ENCODE measurements at regions not wholly inside any gene's neighbourhood (a gene's known extent, or its start where the extent isn't known, plus 50 kb on each side); places are given as distances from the start of the nearest gene placed in this dataset.

GRCh38 chr20:24813080-24813479 is 136.0 kb upstream of the CST7 start:
- no peak overlapping the region for H3K4me3 ChIP-seq (ENCODE audit: low read length)
- no peak for TF ChIP-seq ZNF274 (IDR thresholded peaks at IDR 0.05; ENCODE audit: low read depth, low read length)

DNA sequence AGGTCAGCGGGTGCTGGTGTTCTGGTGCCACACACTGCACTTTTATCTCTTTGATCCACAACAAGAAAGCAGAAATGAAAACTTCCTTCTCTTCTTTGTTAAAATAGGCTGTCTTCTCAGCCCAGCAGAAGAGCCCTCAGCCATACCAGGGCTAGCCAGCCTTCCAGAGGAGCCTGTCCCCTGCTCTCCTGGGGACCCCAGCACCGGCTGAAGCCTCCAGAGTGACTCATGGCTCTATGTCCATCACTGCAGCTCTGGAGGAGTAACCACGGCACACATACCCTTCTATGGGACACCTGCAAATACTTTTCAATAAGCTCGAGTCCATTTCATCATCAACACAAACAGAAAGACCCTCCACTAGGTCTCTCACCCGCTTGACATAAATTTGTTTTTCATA is 135.6 kb upstream of the CST7 start:
- no peak overlapping the region for H3K4me3 ChIP-seq (ENCODE audit: low read length)
- no peak for TF ChIP-seq ZNF274 (IDR thresholded peaks at IDR 0.05; ENCODE audit: low read depth, low read length)

- no peak for TF ChIP-seq ZNF274 (IDR thresholded peaks at IDR 0.05; ENCODE audit: low read depth, low read length)
- H3K4me3 ChIP-seq (ENCODE audit: low read length): no peak overlapping the region
These were observed 135.1 kb upstream of the CST7 start for GRCh38 chr20:24813936-24814335.

DNA sequence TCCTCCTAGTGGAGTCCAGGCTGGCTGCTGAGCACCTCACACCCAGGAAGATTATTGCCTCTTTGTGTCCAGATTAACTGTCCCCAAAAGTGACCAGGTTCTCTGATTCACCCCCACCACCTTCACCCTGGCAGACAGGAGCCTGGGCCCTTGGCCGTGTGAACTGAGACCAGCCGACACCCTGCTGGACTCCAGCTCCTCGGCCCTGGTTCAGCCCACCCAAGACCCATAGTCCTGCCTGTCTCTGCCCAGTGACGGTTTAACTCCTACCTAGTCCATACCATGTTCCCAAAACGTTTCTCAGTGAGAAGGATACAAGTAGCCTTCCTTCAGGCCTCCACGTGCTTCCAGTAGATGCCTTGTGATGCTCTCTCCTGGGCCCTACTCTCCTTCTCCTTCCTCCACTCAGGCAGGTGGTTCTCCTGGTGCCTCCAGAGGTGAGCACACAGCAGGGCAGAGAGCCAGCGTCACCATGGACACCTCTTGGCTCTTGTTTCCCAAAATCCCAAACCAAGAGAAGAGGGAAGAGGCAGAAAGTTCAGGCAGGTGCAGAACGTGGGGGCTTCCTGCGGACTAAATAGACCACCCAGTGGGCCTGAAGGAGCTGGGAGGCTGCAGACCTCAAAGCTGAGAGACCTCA is 134.4 kb upstream of the CST7 start:
- no peak for TF ChIP-seq ZNF274 (IDR thresholded peaks at IDR 0.05; ENCODE audit: low read depth, low read length)
- H3K4me3 ChIP-seq (ENCODE audit: low read length): no peak overlapping the region

- TF ChIP-seq ZNF274 (IDR thresholded peaks at IDR 0.05; ENCODE audit: low read depth, low read length): no peak
- H3K4me3 ChIP-seq (ENCODE audit: low read length): no peak overlapping the region
These were observed 133.8 kb upstream of the CST7 start for GRCh38 chr20:24815196-24815815.

DNA sequence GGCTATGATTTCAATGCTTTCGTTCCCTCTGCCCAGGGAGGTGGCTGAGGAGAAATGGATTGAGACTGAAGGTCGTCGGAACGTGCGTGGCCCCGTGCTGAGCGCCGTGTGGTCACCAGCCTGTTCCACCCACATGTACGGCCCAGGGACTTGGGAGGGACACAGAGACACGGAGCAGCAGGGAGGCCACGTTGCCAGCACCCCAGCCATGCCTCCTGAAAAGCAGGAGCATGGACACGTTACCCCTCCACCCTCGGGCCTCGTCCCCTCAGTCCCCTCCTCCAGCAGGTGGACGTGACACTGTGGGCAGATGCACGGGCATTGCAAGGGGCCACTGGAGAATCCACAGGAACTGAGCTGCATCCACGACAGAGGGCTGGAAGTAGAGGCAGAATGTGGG is 133.1 kb upstream of the CST7 start:
- no peak for TF ChIP-seq ZNF274 (IDR thresholded peaks at IDR 0.05; ENCODE audit: low read depth, low read length)
- H3K4me3 ChIP-seq (ENCODE audit: low read length): no peak overlapping the region

DNA sequence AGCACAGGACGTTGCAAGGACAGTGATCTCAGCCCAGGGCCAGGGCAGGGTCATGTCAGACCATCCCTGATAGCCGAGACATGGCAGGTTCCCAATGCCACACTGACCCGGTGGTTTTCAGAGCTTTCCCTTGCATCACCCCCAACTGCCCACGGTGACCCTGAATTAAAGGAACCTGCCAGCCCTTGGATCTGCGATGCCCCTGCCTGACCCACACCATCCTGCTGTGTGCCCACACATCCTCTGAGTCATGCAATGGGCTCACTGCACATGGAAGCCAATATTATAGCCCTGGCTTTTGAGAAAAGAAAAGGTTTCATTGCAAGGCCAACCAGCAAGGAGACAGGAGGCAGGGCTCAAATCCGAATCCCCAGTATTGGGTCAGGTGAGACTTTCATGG is 132.6 kb upstream of the CST7 start:
- no peak overlapping the region for H3K4me3 ChIP-seq (ENCODE audit: low read length)
- no peak for TF ChIP-seq ZNF274 (IDR thresholded peaks at IDR 0.05; ENCODE audit: low read depth, low read length)

- TF ChIP-seq ZNF274 (IDR thresholded peaks at IDR 0.05; ENCODE audit: low read depth, low read length): no peak
- no peak overlapping the region for H3K4me3 ChIP-seq (ENCODE audit: low read length)
These were observed 132.2 kb upstream of the CST7 start for GRCh38 chr20:24816907-24817306.

- TF ChIP-seq ZNF274 (IDR thresholded peaks at IDR 0.05; ENCODE audit: low read depth, low read length): no peak
- no peak overlapping the region for H3K4me3 ChIP-seq (ENCODE audit: low read length)
These were observed 131.7 kb upstream of the CST7 start for GRCh38 chr20:24817351-24817750.

GRCh38 chr20:24818056-24818455 is 131.0 kb upstream of the CST7 start:
- TF ChIP-seq ZNF274 (IDR thresholded peaks at IDR 0.05; ENCODE audit: low read depth, low read length): no peak
- no peak overlapping the region for H3K4me3 ChIP-seq (ENCODE audit: low read length)

DNA sequence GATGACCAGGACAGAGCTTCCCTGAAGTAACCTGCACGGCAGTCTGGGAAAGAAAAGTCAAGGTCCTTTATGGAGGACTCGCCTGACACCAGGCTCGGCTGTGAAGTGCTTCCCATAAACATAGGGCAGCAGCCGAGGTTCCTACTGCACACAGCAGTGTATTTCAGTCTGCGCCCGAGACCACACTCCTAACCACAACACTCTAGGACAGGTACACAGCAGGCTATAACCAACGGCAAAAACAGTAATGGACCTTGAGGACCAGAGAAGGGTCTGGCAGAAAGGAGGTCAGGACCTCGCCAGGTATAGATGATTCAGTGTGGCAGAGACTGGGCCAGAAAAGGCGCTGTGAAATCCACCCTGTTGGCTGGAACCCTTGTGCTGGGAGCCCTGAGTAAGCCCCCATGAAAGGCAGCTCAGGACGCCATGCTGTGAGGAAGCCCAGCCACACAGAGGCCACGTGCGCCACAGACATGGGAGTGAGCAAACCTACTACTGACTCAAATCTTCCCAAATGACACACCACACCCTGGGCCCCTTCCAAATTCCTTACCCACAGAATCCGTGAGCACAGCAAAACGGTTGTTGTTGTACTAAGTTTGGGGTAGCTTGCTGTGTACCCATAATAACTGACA is 129.6 kb upstream of the CST7 start:
- TF ChIP-seq ZNF274 (IDR thresholded peaks at IDR 0.05; ENCODE audit: low read depth, low read length): no peak

GRCh38 chr20:24820345-24820744 is 128.7 kb upstream of the CST7 start:
- TF ChIP-seq ZNF274 (IDR thresholded peaks at IDR 0.05; ENCODE audit: low read depth, low read length): no peak
- H3K4me3 ChIP-seq (ENCODE audit: low read length): no peak overlapping the region

More for the DNA sequence above, 129.6 kb upstream of the CST7 start:
- no peak overlapping the region for H3K4me3 ChIP-seq (ENCODE audit: low read length)

- TF ChIP-seq ZNF274 (IDR thresholded peaks at IDR 0.05; ENCODE audit: low read depth, low read length): no peak
- no peak overlapping the region for H3K4me3 ChIP-seq (ENCODE audit: low read length)
These were observed 127.7 kb upstream of the CST7 start for GRCh38 chr20:24821391-24821790.

DNA sequence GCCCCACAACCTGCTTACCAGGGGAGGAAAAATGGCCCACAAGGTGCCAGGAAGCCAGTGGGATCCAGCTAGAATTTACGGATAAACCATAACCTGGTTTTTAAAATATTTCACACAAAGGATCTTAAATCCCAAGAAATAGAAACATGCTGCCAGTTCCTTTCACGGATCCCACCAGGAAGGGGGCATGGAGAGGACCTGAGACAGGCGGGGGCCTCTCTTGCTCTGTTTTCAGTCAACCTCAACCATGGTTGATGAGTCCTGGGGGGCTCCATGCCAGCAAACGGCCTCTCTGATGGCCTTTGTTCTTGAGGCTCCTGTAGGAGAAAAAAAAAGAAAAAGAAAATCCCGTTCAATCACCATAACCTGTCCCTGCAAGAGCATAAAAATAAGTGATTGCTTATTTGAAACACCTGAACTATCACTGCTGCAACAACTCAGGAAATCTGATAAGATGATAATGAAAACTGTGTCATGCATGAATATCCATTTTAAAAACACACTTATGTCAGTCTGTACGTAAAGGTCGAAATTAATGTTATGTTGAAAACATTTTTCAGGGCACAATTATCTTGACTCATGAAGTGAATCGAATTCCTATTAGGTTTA is 125.8 kb upstream of the CST7 start:
- no peak for TF ChIP-seq ZNF274 (IDR thresholded peaks at IDR 0.05; ENCODE audit: low read depth, low read length)
- H3K4me3 ChIP-seq (ENCODE audit: low read length): no peak overlapping the region
